ENCODE measurements at regions not wholly inside any gene's neighbourhood (a gene's known extent, or its start where the extent isn't known, plus 50 kb on each side); places are given as distances from the start of the nearest gene placed in this dataset.
"Not testable (repeated sequence)": the region's sequence is repeated elsewhere in the genome, so short reads cannot be mapped to it uniquely, and the experiment has no call there.

DNA sequence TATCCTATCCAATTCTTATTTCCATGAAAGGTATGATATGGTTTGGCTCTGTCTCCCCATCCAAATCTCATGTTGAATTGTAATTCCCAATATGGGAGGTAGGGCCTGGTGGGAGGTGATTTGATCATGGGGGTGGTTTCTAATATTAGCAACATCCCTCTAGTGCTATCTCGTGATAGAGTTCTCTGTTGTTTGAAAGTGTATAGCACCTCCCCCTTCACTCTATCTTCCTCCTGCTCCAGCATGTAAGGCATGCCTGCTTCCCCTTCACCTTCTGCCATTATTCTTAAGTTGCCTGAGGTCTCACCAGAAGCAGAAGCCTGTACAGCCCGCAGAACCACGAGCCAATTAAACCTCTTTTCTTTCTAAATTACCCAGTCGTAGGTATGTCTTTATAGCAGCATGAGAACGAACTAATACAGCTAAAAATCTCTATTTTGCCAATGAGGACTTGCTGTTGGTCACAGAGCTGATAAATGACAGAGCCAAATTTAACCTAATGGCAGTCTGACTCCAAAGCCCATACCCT, 247.2 kb downstream of the HNRNPD start:
- intact Hi-C loops (cut with DNase I; ENCODE audit: low total_unique reads) = no loop called here
- H3K36me3 ChIP-seq = no peaks in the 10 kb centered on the region
- no peak for DNase-seq
- TF ChIP-seq POLR2A (IDR thresholded peaks at IDR 0.05) = no peak
- TF ChIP-seq, protein P1, sequence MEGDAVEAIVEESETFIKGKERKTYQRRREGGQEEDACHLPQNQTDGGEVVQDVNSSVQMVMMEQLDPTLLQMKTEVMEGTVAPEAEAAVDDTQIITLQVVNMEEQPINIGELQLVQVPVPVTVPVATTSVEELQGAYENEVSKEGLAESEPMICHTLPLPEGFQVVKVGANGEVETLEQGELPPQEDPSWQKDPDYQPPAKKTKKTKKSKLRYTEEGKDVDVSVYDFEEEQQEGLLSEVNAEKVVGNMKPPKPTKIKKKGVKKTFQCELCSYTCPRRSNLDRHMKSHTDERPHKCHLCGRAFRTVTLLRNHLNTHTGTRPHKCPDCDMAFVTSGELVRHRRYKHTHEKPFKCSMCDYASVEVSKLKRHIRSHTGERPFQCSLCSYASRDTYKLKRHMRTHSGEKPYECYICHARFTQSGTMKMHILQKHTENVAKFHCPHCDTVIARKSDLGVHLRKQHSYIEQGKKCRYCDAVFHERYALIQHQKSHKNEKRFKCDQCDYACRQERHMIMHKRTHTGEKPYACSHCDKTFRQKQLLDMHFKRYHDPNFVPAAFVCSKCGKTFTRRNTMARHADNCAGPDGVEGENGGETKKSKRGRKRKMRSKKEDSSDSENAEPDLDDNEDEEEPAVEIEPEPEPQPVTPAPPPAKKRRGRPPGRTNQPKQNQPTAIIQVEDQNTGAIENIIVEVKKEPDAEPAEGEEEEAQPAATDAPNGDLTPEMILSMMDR (IDR thresholded peaks at IDR 0.05) = no peak
- no peak overlapping the region for H3K4me3 ChIP-seq
- H3K27ac ChIP-seq = no peak overlapping the region
- H3K27me3 ChIP-seq = no peaks in the 10 kb centered on the region
- H3K9me3 ChIP-seq = no peaks in the 10 kb centered on the region
- H3K4me1 ChIP-seq = no peaks in the 10 kb centered on the region

DNA sequence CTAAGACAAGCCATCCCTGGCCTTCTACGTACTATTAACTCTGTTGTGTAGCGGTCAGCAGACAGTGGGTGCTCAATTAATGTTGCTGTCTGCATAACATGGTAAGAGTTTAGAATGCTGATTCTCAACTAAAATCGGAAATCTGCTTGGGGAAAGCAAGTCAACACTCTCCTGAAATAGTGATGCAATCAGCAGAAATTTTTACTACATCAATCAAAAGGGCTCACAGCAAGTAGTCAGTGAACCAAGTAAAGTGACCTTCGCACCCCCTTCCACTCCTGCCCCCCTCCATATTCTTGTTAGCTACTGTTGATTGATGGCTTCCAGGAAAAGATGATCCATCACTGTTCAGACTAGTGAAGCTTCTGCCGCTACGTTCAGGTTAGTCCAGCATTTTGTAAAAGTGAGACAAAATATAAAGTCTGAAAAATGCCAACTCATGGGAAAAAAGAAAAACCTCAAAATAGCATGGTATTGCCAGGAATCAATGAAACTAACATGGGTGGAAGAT, 247.9 kb downstream of the HNRNPD start:
- intact Hi-C loops (cut with DNase I; ENCODE audit: low total_unique reads) = no loop called here
- Histone ChIP-seq H3K4me1 (no peaks in the 10 kb centered on the region), H3K36me3 (no peaks in the 10 kb centered on the region)

DNA sequence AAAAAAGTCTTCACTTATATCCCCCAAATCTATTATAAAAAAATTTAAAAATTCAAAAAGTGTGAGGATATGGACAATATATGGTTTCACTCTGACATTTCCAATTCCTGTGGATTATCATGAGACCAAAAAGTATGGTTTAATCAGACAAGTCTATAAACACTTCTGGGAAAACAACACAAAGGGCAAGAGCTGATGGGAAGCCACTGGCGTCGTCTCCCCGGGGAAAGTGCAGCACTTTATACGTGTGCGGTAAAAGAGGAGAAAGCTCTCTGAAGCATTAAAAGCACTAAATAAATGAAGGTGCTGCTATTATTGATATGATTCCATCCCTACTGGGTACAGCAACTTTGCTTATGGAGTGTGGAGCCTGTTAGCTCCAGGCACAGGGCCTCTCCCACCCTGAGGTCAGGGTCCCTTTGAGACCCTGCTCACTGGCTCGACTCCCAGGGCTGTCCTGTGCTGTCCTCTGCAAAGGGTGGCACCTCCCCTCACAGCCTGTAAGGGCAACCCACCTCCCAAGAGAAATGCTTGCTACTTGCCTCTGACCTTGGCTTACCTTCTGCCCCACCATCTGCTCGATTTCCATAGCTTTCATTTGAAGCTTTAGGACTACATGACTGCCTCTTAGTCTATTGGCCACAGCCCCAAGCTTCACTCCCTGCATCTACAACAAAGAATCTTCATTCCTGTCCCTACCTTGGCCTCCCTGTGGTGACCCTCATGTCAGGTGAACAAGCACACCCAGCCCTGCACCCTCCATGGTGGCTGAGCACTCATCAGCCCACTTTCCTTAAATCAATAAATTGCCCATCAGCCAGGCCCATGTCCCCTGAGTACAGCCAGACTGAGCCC, 248.6 kb downstream of the HNRNPD start:
- H3K27me3 ChIP-seq = no peaks in the 10 kb centered on the region
- no peak overlapping the region for H3K27ac ChIP-seq
- TF ChIP-seq POLR2A (IDR thresholded peaks at IDR 0.05) = no peak
- TF ChIP-seq, protein P1 (IDR thresholded peaks at IDR 0.05) = no peak
- no peaks in the 10 kb centered on the region for H3K9me3 ChIP-seq
- H3K36me3 ChIP-seq = no peaks in the 10 kb centered on the region
- intact Hi-C loops (cut with DNase I; ENCODE audit: low total_unique reads) = no loop called here
- no peaks in the 10 kb centered on the region for H3K4me1 ChIP-seq
- H3K4me3 ChIP-seq = no peak overlapping the region
- DNase-seq = no peak

More for the DNA sequence above, 247.9 kb downstream of the HNRNPD start:
- Histone ChIP-seq H3K4me3 (no peak overlapping the region), H3K27me3 (no peaks in the 10 kb centered on the region), H3K9me3 (no peaks in the 10 kb centered on the region), H3K27ac (no peak overlapping the region)
- DNase-seq = no peak
- TF ChIP-seq, protein P1 (IDR thresholded peaks at IDR 0.05) = no peak
- TF ChIP-seq POLR2A (IDR thresholded peaks at IDR 0.05) = no peak

DNA sequence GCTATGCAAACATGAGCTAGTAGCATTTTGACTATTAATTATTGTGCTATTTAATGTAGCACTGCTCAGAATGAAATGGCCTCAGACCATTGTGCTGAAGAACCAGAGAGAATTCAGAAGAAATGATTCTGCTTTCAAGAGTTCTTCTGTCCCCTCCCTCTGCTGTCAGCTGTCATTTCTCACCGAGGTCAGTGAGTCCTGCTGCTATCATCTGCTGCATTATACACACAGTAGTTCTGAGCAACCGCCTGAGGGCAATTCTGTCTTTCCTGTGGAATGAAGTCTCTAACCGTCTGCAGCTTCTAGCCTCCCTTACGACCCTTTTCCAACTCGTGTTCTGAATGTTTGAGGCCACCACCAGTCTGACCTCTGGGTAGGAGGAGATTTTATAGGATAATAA, 249.4 kb downstream of the HNRNPD start:
- Histone ChIP-seq H3K27me3 (no peaks in the 10 kb centered on the region), H3K4me1 (no peaks in the 10 kb centered on the region), H3K36me3 (no peaks in the 10 kb centered on the region), H3K4me3 (no peak overlapping the region), H3K27ac (no peak overlapping the region), H3K9me3 (no peaks in the 10 kb centered on the region)
- DNase-seq = no peak
- no peak for TF ChIP-seq POLR2A (IDR thresholded peaks at IDR 0.05)
- TF ChIP-seq, protein P1 (IDR thresholded peaks at IDR 0.05) = no peak
- intact Hi-C loops (cut with DNase I; ENCODE audit: low total_unique reads) = no loop called here

GRCh38 chr4:82123934-82124333, 249.9 kb downstream of the HNRNPD start:
- Histone ChIP-seq H3K27ac (no peak overlapping the region), H3K36me3 (no peaks in the 10 kb centered on the region), H3K27me3 (no peaks in the 10 kb centered on the region), H3K4me1 (no peaks in the 10 kb centered on the region), H3K4me3 (no peak overlapping the region), H3K9me3 (no peaks in the 10 kb centered on the region)
- no peak for DNase-seq
- TF ChIP-seq POLR2A (IDR thresholded peaks at IDR 0.05) = no peak
- TF ChIP-seq, protein P1 (IDR thresholded peaks at IDR 0.05) = no peak
- intact Hi-C loops (cut with DNase I; ENCODE audit: low total_unique reads) = no loop called here

GRCh38 chr4:82115183-82115582, 258.6 kb downstream of the HNRNPD start:
- H3K27ac ChIP-seq; intact Hi-C loops (cut with DNase I; ENCODE audit: low total_unique reads); H3K36me3 ChIP-seq; H3K4me3 ChIP-seq; H3K27me3 ChIP-seq; H3K9me3 ChIP-seq; DNase-seq; H3K4me1 ChIP-seq: not testable (repeated sequence)
